GM12892 (cell line): ENCODE measurements at regions not wholly inside any gene's neighbourhood (a gene's known extent, or its start where the extent isn't known, plus 50 kb on each side); places are given as distances from the start of the nearest gene placed in this dataset.

ENCODE experiments used
- POLR2A ChIP-seq: IDR thresholded peaks from 2 replicates; pipeline ENCODE4 v1.6.1; 2011; ENCODE audit warnings: low read depth, low read length, control low read depth
- POLR2AphosphoS5 ChIP-seq: IDR thresholded peaks from 2 replicates; pipeline ENCODE4 v1.6.1; 2011; ENCODE audit warnings: low read depth, low read length, control low read depth
- TAF1 ChIP-seq: IDR thresholded peaks from 2 replicates; pipeline ENCODE4 v1.6.1; 2011; ENCODE audit warnings: low read depth, mild to moderate bottlenecking, control low read depth, low read length, borderline replicate concordance

GRCh38 chr14:71399057-71399487 is 491.8 kb downstream of the PCNX1 start:
- TF ChIP-seq POLR2AphosphoS5 (0 out of 2 replicates have a peak, but pooled peaks have one; percentile 23), POLR2A (no peak; the same call in 1 of the 2 replicates), TAF1 (no peak)
